GM12872 (cell line): ENCODE measurements at regions not wholly inside any gene's neighbourhood (a gene's known extent, or its start where the extent isn't known, plus 50 kb on each side); places are given as distances from the start of the nearest gene placed in this dataset.

ENCODE experiments used
- TF ChIP-seq, protein P1 (sequence below): IDR thresholded peaks from 3 replicates; pipeline ENCODE4 v1.5.1; 2011; ENCODE audit warnings: low read depth, mild to moderate bottlenecking, low read length, moderate library complexity; ENCODE audit not compliant: insufficient read depth

DNA sequence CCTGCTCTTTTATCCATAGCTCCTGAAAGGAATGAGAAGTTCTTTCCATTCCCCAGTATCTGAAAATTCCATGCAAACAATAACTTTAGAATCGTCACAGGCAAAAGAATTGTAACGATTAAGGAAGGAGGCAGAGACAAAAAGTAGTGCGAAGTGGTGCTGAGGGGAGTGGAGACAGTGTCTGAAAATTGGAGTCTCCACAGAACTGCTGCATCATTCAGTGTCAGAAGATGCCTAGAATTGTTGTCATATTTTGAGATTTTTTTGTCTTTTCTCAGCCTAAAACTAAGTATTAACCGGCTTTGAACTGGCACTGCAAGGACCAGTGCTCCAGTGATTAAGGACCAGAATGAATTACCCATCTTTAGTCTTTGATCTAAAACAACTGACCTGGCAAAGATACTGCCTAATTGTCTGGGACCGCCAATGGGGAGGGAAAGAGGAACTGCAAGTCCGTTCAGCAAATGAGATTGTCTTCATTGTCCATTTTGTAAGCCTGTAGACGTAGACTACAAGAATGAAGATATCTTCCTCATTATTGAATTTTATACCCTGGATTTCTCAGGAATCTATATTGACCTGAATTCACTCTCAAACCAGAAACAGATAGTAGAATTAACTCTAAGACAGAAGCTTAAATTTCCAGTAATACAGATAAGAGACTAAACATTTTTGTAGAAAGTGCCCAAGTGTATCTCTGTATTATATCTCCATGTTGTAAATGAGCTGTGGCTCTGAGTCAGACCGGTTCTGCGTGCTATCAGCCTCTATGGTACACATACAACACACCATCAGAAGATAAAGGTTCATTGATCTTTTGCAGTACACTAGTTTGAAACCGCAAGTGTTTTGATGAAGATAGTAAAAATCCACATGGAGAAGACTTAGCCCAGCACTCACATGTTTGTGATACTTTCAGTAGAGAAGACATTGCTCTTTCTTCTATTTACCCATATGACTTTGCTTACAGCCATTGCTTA is 293.2 kb downstream of the EFNB2 start:
- TF ChIP-seq, protein P1, sequence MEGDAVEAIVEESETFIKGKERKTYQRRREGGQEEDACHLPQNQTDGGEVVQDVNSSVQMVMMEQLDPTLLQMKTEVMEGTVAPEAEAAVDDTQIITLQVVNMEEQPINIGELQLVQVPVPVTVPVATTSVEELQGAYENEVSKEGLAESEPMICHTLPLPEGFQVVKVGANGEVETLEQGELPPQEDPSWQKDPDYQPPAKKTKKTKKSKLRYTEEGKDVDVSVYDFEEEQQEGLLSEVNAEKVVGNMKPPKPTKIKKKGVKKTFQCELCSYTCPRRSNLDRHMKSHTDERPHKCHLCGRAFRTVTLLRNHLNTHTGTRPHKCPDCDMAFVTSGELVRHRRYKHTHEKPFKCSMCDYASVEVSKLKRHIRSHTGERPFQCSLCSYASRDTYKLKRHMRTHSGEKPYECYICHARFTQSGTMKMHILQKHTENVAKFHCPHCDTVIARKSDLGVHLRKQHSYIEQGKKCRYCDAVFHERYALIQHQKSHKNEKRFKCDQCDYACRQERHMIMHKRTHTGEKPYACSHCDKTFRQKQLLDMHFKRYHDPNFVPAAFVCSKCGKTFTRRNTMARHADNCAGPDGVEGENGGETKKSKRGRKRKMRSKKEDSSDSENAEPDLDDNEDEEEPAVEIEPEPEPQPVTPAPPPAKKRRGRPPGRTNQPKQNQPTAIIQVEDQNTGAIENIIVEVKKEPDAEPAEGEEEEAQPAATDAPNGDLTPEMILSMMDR: no peak

DNA sequence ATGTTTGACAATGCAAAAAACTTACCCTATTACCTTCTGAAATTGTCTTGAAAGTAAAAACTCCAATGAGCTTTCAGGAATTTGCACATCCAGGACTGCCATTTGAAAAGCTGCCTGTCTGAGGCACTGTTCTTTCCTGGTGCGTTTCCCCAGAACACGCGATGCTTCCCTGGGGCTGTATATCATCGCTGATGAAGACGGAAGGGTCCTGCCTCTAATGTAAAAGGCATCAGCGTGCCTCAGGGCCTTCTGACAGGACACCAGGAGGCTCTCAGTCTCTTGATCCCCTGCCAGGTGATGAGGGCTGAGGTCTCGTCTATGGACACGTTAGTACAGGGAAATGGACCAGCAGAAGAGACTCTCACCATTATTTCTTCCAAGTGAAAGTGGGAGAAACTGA is 296.8 kb downstream of the EFNB2 start:
- TF ChIP-seq, protein P1: no peak

DNA sequence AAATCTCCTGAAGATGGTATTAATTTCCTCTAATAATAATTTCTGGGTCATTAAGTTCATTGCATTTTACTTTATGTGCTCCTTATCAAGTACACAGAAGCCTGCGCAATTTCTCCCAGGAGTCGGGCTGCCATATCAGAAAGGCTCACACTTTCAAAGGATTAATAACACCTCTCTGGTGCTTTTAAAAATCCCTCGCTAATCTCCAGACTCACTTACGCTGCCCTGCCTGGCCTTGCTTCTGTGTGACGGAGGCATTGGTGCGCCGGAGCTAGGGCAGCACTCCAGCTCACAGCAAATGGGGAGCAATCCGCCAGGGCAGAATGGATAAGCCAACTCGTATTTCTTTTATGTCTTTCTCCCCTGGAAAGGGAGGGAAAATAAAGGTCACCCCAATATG is 300.8 kb downstream of the EFNB2 start:
- TF ChIP-seq, protein P1: no peak

DNA sequence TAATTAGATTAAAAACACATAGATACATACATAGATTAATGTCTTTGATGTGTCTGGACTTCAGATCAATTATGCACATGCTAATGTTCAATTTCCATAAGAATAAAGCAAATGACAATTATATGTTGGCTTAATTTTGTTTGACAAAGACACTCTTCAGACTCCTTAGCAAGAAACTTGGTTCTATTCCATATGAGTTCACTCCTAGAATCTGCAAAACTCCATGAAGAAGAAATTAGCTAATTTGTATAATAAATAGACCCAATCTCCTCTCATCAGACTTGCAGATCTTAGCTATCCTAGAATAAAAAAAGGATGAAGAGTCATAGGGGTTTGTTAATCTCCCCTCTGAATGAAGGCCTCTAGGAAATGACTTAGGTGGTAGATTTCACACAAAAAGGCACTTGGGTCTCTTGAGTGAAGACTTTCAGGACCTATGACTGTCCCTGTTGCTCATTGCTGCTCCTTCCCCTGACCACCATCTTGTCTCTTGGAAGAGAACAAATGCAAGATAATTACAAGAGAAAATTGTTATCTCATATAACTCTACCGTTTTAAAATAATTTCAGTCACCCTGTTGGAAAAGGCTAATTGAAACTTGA is 302.2 kb downstream of the EFNB2 start:
- TF ChIP-seq, protein P1: no peak

DNA sequence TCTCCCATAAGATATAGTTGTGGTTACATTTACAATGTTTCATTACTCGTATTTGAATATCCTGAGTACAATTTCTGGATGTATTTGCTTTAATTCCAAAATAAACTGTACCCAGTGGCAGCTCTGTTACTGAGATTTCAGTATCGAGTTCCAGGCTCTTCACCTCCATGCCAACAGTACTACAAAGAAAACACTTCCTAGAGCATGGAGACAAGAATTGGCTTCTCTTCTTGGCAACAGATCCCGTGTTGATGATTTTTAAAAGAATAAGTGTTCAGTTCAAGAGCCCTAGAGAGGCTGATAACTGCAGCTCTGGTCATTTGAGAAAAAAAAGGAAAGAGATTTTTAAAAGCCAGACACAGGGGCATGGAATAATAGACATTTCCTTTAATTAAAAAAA is 302.8 kb downstream of the EFNB2 start:
- TF ChIP-seq, protein P1: no peak

DNA sequence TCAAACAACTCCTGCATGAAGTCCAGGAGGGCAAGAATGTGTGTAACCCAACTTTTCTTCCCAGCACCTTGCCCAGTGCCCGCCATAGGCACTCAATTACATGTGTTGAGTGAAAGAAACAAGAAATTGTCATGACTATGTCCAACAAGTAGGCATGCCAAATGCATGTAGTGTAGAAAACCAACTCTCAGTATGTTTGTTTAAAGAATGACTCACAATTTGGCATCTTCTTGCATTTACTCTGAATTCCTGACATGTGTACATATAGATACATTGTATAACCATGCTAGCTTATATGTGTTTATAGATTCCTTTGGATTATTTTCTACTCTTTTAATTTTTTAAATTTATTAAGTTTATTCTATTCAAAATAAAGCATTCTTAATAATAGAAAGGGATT is 305.0 kb downstream of the EFNB2 start:
- TF ChIP-seq, protein P1: no peak

DNA sequence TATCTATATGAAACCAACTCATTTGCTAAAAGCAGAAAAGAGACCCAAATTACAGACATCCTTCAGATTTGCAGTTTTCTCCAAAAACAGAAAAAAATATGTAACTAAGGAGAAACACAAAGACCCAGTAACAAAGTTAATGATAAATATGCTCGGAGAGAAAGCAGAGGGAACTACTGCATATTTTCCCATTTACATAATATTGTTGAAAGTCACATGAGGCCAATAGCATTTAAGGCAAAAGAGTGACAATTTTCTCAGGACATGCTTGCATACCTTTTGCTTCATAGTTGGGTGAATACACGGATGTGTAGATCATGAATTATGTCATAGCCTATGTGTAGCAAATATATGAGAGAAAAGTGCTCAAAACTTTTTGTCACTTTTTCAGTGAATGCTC is 310.3 kb downstream of the EFNB2 start:
- TF ChIP-seq, protein P1: no peak
